Stimulated activated CD8-positive, alpha-beta memory T cell treated with anti-CD3 and anti-CD28 coated beads, Interleukin-12 subunit alpha, Interleukin-12 subunit beta, amount 100 ng/mL, for 1 hour (primary cell): ENCODE measurements at regions not wholly inside any gene's neighbourhood (a gene's known extent, or its start where the extent isn't known, plus 50 kb on each side); places are given as distances from the start of the nearest gene placed in this dataset.

ENCODE experiments used
- DNase-seq: peaks from one replicate; pipeline ENCODE4 v3.0.0-alpha.2; 2020; ENCODE audit warnings: low read depth

GRCh38 chr13:29954082-29955028, 103.9 kb upstream of the UBL3 start:
- peak; percentile 21 for DNase-seq

- no peak for DNase-seq
Measured at GRCh38 chr13:29953542-29953941, 103.1 kb upstream of the UBL3 start.

- no peak for DNase-seq
Measured at GRCh38 chr13:29952245-29952644, 101.8 kb upstream of the UBL3 start.

- no peak for DNase-seq
Measured at GRCh38 chr13:29948791-29949190, 98.4 kb upstream of the UBL3 start.

GRCh38 chr13:29948244-29948643, 97.8 kb upstream of the UBL3 start:
- DNase-seq, result no peak

- no peak for DNase-seq
Measured at GRCh38 chr13:29947839-29948238, 97.4 kb upstream of the UBL3 start.

GRCh38 chr13:29946093-29946492, 95.7 kb upstream of the UBL3 start:
- DNase-seq, result no peak

GRCh38 chr13:29943686-29944085, 93.3 kb upstream of the UBL3 start:
- DNase-seq, result no peak

- DNase-seq, result no peak
Measured at GRCh38 chr13:29943273-29943672, 92.9 kb upstream of the UBL3 start.

- no peak for DNase-seq
Measured at GRCh38 chr13:29940715-29941114, 90.3 kb upstream of the UBL3 start.

- DNase-seq, result no peak
Measured at GRCh38 chr13:29939158-29939557, 88.7 kb upstream of the UBL3 start.

- DNase-seq, result no peak
Measured at GRCh38 chr13:29937841-29938240, 87.4 kb upstream of the UBL3 start.

GRCh38 chr13:29937379-29937778, 87.0 kb upstream of the UBL3 start:
- DNase-seq, result no peak

- no peak for DNase-seq
Measured at GRCh38 chr13:29936956-29937355, 86.5 kb upstream of the UBL3 start.

- DNase-seq, result no peak
Measured at GRCh38 chr13:29936051-29936813, 85.8 kb upstream of the UBL3 start.

- peak; percentile 43 for DNase-seq
Measured at GRCh38 chr13:29935309-29935981, 85.0 kb upstream of the UBL3 start.

- DNase-seq, result no peak
Measured at GRCh38 chr13:29934531-29935308, 84.3 kb upstream of the UBL3 start.

GRCh38 chr13:29933401-29933800, 83.0 kb upstream of the UBL3 start:
- DNase-seq, result no peak

- DNase-seq, result no peak
Measured at GRCh38 chr13:29931696-29932095, 81.3 kb upstream of the UBL3 start.

GRCh38 chr13:29929062-29929847, 78.8 kb upstream of the UBL3 start:
- DNase-seq, result no peak

- DNase-seq, result no peak
Measured at GRCh38 chr13:29926098-29926476, 75.7 kb upstream of the UBL3 start.
